ENCODE measurements at regions not wholly inside any gene's neighbourhood (a gene's known extent, or its start where the extent isn't known, plus 50 kb on each side); places are given as distances from the start of the nearest gene placed in this dataset.

GRCh38 chr2:12156349-12156748 is 409.9 kb downstream of the LPIN1 start:
- intact Hi-C loops (cut with DNase I; ENCODE audit: low total_unique reads) = no loop called here
- TF ChIP-seq CTCF (IDR thresholded peaks at IDR 0.05) (no peak), POLR2A (IDR thresholded peaks at IDR 0.05) (no peak)
- no peak overlapping the region for H3K27ac ChIP-seq
- no peaks in the 10 kb centered on the region for H3K9me3 ChIP-seq
- no peaks in the 10 kb centered on the region for H3K27me3 ChIP-seq
- no peak for DNase-seq
- 79 to 80% methylated on average over 4 of the region's 4 CpGs for WGBS, 2 donors
- H3K4me3 ChIP-seq = no peak overlapping the region
- peaks cover 6% of the 10 kb centered on the region for H3K4me1 ChIP-seq
- H3K36me3 ChIP-seq (ENCODE audit: low read depth, missing control alignments) = no peaks in the 10 kb centered on the region

GRCh38 chr2:12161085-12161484 is 414.7 kb downstream of the LPIN1 start:
- no peak overlapping the region for H3K27ac ChIP-seq
- H3K27me3 ChIP-seq = no peaks in the 10 kb centered on the region
- TF ChIP-seq CTCF (IDR thresholded peaks at IDR 0.05) = no peak
- TF ChIP-seq POLR2A (IDR thresholded peaks at IDR 0.05) = no peak
- intact Hi-C loops (cut with DNase I; ENCODE audit: low total_unique reads) = no loop called here
- no peak overlapping the region for H3K4me3 ChIP-seq
- WGBS, 2 donors = 46 to 54% methylated on average over 1 of the region's 1 CpG
- no peaks in the 10 kb centered on the region for H3K36me3 ChIP-seq (ENCODE audit: low read depth, missing control alignments)
- no peak for DNase-seq
- H3K9me3 ChIP-seq = no peaks in the 10 kb centered on the region
- H3K4me1 ChIP-seq = peaks cover 6% of the 10 kb centered on the region

- no peak overlapping the region for H3K4me3 ChIP-seq
- H3K9me3 ChIP-seq = no peaks in the 10 kb centered on the region
- H3K27ac ChIP-seq = no peak overlapping the region
- H3K36me3 ChIP-seq (ENCODE audit: low read depth, missing control alignments) = no peaks in the 10 kb centered on the region
- WGBS, 2 donors = 88 to 92% methylated on average over 12 of the region's 12 CpGs
- no peak for DNase-seq
- no peaks in the 10 kb centered on the region for H3K27me3 ChIP-seq
- no peak for TF ChIP-seq POLR2A (IDR thresholded peaks at IDR 0.05)
- no peak for TF ChIP-seq CTCF (IDR thresholded peaks at IDR 0.05)
- intact Hi-C loops (cut with DNase I; ENCODE audit: low total_unique reads) = no loop called here
- H3K4me1 ChIP-seq = no peaks in the 10 kb centered on the region
Measured at GRCh38 chr2:12162269-12163247, 416.1 kb downstream of the LPIN1 start.

- TF ChIP-seq POLR2A (IDR thresholded peaks at IDR 0.05) (no peak), CTCF (IDR thresholded peaks at IDR 0.05) (no peak)
- Histone ChIP-seq H3K4me3 (no peak overlapping the region), H3K36me3 (ENCODE audit: low read depth, missing control alignments) (no peaks in the 10 kb centered on the region), H3K27ac (no peak overlapping the region), H3K9me3 (no peaks in the 10 kb centered on the region), H3K27me3 (no peaks in the 10 kb centered on the region), H3K4me1 (peaks cover 9% of the 10 kb centered on the region)
- 95 to 96% methylated on average over 12 of the region's 12 CpGs for WGBS, 2 donors
- intact Hi-C loops (cut with DNase I; ENCODE audit: low total_unique reads) = no loop called here
- no peak for DNase-seq
Measured at GRCh38 chr2:12163866-12164265, 417.4 kb downstream of the LPIN1 start.

- DNase-seq = no peak
Measured at GRCh38 chr2:12164689-12165088, 418.3 kb downstream of the LPIN1 start.

More at GRCh38 chr2:12164689-12165088, 418.3 kb downstream of the LPIN1 start:
- Histone ChIP-seq H3K9me3 (no peaks in the 10 kb centered on the region), H3K4me3 (no peak overlapping the region), H3K27ac (no peak overlapping the region), H3K4me1 (peaks cover 17% of the 10 kb centered on the region), H3K36me3 (ENCODE audit: low read depth, missing control alignments) (no peaks in the 10 kb centered on the region), H3K27me3 (no peaks in the 10 kb centered on the region)
- WGBS, 2 donors = 84 to 85% methylated on average over 5 of the region's 5 CpGs
- no peak for TF ChIP-seq CTCF (IDR thresholded peaks at IDR 0.05)
- TF ChIP-seq POLR2A (IDR thresholded peaks at IDR 0.05) = no peak
- intact Hi-C loops (cut with DNase I; ENCODE audit: low total_unique reads) = no loop called here
